NCI-H460 (cell line): ENCODE measurements at regions not wholly inside any gene's neighbourhood (a gene's known extent, or its start where the extent isn't known, plus 50 kb on each side); places are given as distances from the start of the nearest gene placed in this dataset.

Source experiments
- DNase-seq: peaks from one replicate; pipeline ENCODE4 v3.0.0-alpha.2; 2016; ENCODE audit warnings: low read depth; ENCODE audit errors: extremely low read depth

GRCh38 chr2:37858400-37858711 lies 66.7 kb upstream of the RMDN2 start:
- DNase-seq: no peak

- no peak for DNase-seq
Observed at GRCh38 chr2:37858725-37859267, 66.3 kb upstream of the RMDN2 start.

- DNase-seq: no peak
Observed at GRCh38 chr2:37862620-37863019, 62.5 kb upstream of the RMDN2 start.

- no peak for DNase-seq
Observed at GRCh38 chr2:37864217-37864616, 60.9 kb upstream of the RMDN2 start.

- no peak for DNase-seq
Observed at GRCh38 chr2:37865640-37866039, 59.4 kb upstream of the RMDN2 start.

- DNase-seq: no peak
Observed at GRCh38 chr2:37866171-37866934, 58.7 kb upstream of the RMDN2 start.

- DNase-seq: no peak
Observed at GRCh38 chr2:37867166-37867565, 57.9 kb upstream of the RMDN2 start.

GRCh38 chr2:37868866-37869265 lies 56.2 kb upstream of the RMDN2 start:
- no peak for DNase-seq

GRCh38 chr2:37869304-37869703 lies 55.8 kb upstream of the RMDN2 start:
- DNase-seq: no peak

GRCh38 chr2:37869771-37870170 lies 55.3 kb upstream of the RMDN2 start:
- no peak for DNase-seq

- DNase-seq: no peak
Observed at GRCh38 chr2:37870829-37871228, 54.3 kb upstream of the RMDN2 start.

- DNase-seq: no peak
Observed at GRCh38 chr2:37871456-37872191, 53.5 kb upstream of the RMDN2 start.

- DNase-seq: no peak
Observed at GRCh38 chr2:37872192-37872750, 52.8 kb upstream of the RMDN2 start.

GRCh38 chr2:37873229-37873628 lies 51.9 kb upstream of the RMDN2 start:
- no peak for DNase-seq

GRCh38 chr2:37873749-37874330 lies 51.2 kb upstream of the RMDN2 start:
- no peak for DNase-seq

- DNase-seq: no peak
Observed at GRCh38 chr2:37874470-37874869, 50.6 kb upstream of the RMDN2 start.
